ENCODE measurements at regions not wholly inside any gene's neighbourhood (a gene's known extent, or its start where the extent isn't known, plus 50 kb on each side); places are given as distances from the start of the nearest gene placed in this dataset.

DNA sequence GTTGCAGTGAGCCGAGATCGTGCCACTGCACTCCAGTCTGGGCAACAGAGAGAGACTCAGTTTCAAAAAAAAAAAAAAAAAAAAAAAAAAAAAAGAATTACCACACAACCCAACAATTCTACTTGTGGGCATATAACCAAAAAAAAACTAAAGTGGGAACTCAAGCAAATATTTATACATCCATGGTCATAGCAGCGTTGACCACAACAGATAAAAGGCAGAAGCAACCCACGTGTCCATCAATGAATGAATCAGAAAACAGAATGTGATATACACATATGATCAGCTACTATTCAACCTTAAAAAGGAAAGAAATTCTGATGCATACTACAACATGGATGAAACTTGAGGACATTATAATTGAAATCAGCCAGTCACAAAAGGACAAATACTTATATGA lies 179.3 kb upstream of the NEBL start:
- Mint-ChIP-seq H3K4me1 (peaks cover 19% of the 10 kb centered on the region), H3K27ac (no peak overlapping the region), H3K27me3 (ENCODE audit: insufficient read depth) (no peaks in the 10 kb centered on the region), H3K4me3 (no peak overlapping the region), H3K36me3 (ENCODE audit: low read depth) (peaks cover 3% of the 10 kb centered on the region), H3K9me3 (no peaks in the 10 kb centered on the region)
- H3K27ac ChIP-seq (ENCODE audit: low read depth, low read length) = no peak overlapping the region
- H3K27me3 ChIP-seq (ENCODE audit: control insufficient read depth, insufficient read depth, low read length, poor library complexity, severe bottlenecking) = no peaks in the 10 kb centered on the region
- H3K4me3 ChIP-seq (ENCODE audit: low read length) = no peak overlapping the region
- H3K36me3 ChIP-seq (ENCODE audit: control insufficient read depth, insufficient read depth, low read length) = no peaks in the 10 kb centered on the region
- 97% methylated on average over 4 of the region's 4 CpGs; no CpG with 5 or more reads in 1 of the 2 experiments for WGBS, 2 experiments (ENCODE audit: insufficient coverage in 1 of 2, insufficient read length in 1 of 2)
- TF ChIP-seq, protein P1, sequence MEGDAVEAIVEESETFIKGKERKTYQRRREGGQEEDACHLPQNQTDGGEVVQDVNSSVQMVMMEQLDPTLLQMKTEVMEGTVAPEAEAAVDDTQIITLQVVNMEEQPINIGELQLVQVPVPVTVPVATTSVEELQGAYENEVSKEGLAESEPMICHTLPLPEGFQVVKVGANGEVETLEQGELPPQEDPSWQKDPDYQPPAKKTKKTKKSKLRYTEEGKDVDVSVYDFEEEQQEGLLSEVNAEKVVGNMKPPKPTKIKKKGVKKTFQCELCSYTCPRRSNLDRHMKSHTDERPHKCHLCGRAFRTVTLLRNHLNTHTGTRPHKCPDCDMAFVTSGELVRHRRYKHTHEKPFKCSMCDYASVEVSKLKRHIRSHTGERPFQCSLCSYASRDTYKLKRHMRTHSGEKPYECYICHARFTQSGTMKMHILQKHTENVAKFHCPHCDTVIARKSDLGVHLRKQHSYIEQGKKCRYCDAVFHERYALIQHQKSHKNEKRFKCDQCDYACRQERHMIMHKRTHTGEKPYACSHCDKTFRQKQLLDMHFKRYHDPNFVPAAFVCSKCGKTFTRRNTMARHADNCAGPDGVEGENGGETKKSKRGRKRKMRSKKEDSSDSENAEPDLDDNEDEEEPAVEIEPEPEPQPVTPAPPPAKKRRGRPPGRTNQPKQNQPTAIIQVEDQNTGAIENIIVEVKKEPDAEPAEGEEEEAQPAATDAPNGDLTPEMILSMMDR (conservative IDR thresholded peaks at IDR 0.05) = no peak
- H3K4me1 ChIP-seq (ENCODE audit: control insufficient read depth, insufficient read depth, low read length) = no peaks in the 10 kb centered on the region
- no peak for DNase-seq
- H3K9ac ChIP-seq (ENCODE audit: extremely low read depth, low read length, poor library complexity, severe bottlenecking) = no peak overlapping the region
- H3K9me3 ChIP-seq (ENCODE audit: control insufficient read depth, low read length) = no peaks in the 10 kb centered on the region

DNA sequence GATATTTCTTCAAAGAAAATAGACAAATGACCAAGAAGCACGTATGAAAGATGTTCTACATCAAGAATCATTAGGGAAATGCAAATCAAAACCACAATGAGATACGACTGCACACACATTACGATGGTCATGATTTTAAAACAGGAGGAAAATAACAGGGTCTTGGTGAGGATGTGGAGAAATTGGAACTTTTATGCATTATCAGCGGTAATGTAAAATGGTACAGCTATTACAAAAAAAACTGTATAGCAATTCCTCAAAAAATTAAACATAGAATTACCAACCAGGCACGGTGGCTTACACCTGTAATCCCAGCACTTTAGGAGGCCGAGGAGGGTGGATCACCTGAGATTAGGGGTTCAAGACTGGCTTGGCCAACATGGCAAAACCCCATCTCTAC lies 178.8 kb upstream of the NEBL start:
- Mint-ChIP-seq H3K27me3 (ENCODE audit: insufficient read depth) (no peaks in the 10 kb centered on the region), H3K4me1 (peaks cover 20% of the 10 kb centered on the region), H3K9me3 (no peaks in the 10 kb centered on the region), H3K36me3 (ENCODE audit: low read depth) (peaks cover 3% of the 10 kb centered on the region), H3K4me3 (no peak overlapping the region), H3K27ac (no peak overlapping the region)
- no peaks in the 10 kb centered on the region for H3K4me1 ChIP-seq (ENCODE audit: control insufficient read depth, insufficient read depth, low read length)
- no peak for DNase-seq
- H3K36me3 ChIP-seq (ENCODE audit: control insufficient read depth, insufficient read depth, low read length) = no peaks in the 10 kb centered on the region
- WGBS, 2 experiments (ENCODE audit: insufficient coverage in 1 of 2, insufficient read length in 1 of 2) = 97 to 98% methylated on average over 2 to 5 of the region's 6 CpGs
- TF ChIP-seq, protein P1 (conservative IDR thresholded peaks at IDR 0.05) = no peak
- no peak overlapping the region for H3K4me3 ChIP-seq (ENCODE audit: low read length)
- no peaks in the 10 kb centered on the region for H3K27me3 ChIP-seq (ENCODE audit: control insufficient read depth, insufficient read depth, low read length, poor library complexity, severe bottlenecking)
- no peak overlapping the region for H3K9ac ChIP-seq (ENCODE audit: extremely low read depth, low read length, poor library complexity, severe bottlenecking)
- H3K9me3 ChIP-seq (ENCODE audit: control insufficient read depth, low read length) = no peaks in the 10 kb centered on the region
- no peak overlapping the region for H3K27ac ChIP-seq (ENCODE audit: low read depth, low read length)

DNA sequence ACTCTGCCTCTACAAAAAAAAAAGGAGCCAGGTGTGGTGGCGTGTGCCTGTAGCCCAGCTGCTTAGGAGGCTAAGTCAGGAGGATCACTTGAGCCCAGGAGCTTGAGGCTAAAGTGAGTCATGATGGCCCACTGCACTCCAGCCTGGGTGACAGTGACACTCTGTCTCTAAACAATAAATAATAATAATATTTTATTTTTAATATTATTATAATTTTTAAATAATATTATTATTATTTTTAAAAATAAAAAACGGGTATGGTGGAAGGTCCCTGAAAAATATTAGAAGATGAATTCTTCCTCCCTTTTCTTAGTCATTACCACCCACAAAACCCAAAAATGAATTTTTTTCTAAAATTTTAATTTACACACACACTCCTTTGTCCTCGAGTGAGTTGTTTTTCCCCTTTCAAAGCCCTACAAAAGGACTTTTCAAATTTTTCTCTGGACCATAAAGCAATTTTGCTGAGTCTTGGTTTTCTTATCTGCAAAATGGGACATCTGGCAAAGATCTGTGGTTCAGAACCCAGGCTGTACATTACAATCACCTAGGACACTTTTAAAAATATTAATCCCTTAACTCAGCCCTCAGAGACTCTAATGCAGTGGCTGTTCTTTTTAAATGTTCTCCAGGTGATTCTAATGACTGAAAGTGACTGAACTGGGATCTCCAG lies 174.0 kb upstream of the NEBL start:
- Histone ChIP-seq H3K27ac (ENCODE audit: low read depth, low read length) (no peak overlapping the region), H3K9me3 (ENCODE audit: control insufficient read depth, low read length) (no peaks in the 10 kb centered on the region), H3K4me1 (ENCODE audit: control insufficient read depth, insufficient read depth, low read length) (peaks cover 6% of the 10 kb centered on the region), H3K9ac (ENCODE audit: extremely low read depth, low read length, poor library complexity, severe bottlenecking) (no peak overlapping the region), H3K36me3 (ENCODE audit: control insufficient read depth, insufficient read depth, low read length) (no peaks in the 10 kb centered on the region), H3K27me3 (ENCODE audit: control insufficient read depth, insufficient read depth, low read length, poor library complexity, severe bottlenecking) (no peaks in the 10 kb centered on the region), H3K4me3 (ENCODE audit: low read length) (no peak overlapping the region)
- DNase-seq = no peak
- Mint-ChIP-seq H3K27me3 (ENCODE audit: insufficient read depth) (no peaks in the 10 kb centered on the region), H3K4me1 (peaks cover 24% of the 10 kb centered on the region), H3K9me3 (no peaks in the 10 kb centered on the region), H3K4me3 (no peak overlapping the region), H3K36me3 (ENCODE audit: low read depth) (peaks cover 8% of the 10 kb centered on the region), H3K27ac (peak overlapping the region; percentile 13)
- TF ChIP-seq, protein P1 (conservative IDR thresholded peaks at IDR 0.05) = no peak
- 96 to 100% methylated on average over 1 to 3 of the region's 3 CpGs for WGBS, 2 experiments (ENCODE audit: insufficient coverage in 1 of 2, insufficient read length in 1 of 2)

Data from endodermal cell (in vitro differentiated cells).